KMS-11 (cell line): ENCODE measurements at regions not wholly inside any gene's neighbourhood (a gene's known extent, or its start where the extent isn't known, plus 50 kb on each side); places are given as distances from the start of the nearest gene placed in this dataset.
"Not testable (repeated sequence)": the region's sequence is repeated elsewhere in the genome, so short reads cannot be mapped to it uniquely, and the experiment has no call there.

Source experiments
- H2AFZ ChIP-seq: fragments of 200-600 bp; sonication (generic); 2 replicates; pipeline ENCODE4 v1.6.1; 2016; ENCODE audit warnings: antibody characterized with exemption, mixed run types, low read depth
- H3K27ac ChIP-seq: fragments of 200-600 bp; sonication (generic); 2 replicates; pipeline ENCODE4 v1.6.1; 2016; ENCODE audit warnings: mild to moderate bottlenecking, mixed run types
- H3K27me3 ChIP-seq: fragments of 200-600 bp; sonication (generic); 2 replicates; pipeline ENCODE4 v1.6.1; 2017; ENCODE audit warnings: mild to moderate bottlenecking, low read depth, mixed run types, moderate library complexity; ENCODE audit not compliant: insufficient read depth
- H3K36me3 ChIP-seq: fragments of 200-600 bp; sonication (generic); 2 replicates; pipeline ENCODE4 v1.6.1; 2017; ENCODE audit warnings: mild to moderate bottlenecking, mixed run types; ENCODE audit not compliant: insufficient read depth
- H3K4me1 ChIP-seq: fragments of 200-600 bp; sonication (generic); 2 replicates; pipeline ENCODE4 v1.6.1; 2016; ENCODE audit warnings: mild to moderate bottlenecking, low read depth, mixed run types; ENCODE audit not compliant: poor library complexity, severe bottlenecking
- H3K4me2 ChIP-seq: fragments of 200-600 bp; sonication (generic); 2 replicates; pipeline ENCODE4 v1.7.0; 2016; ENCODE audit warnings: mild to moderate bottlenecking, mixed run types
- H3K4me3 ChIP-seq: fragments of 200-600 bp; sonication (generic); IDR thresholded peaks from 2 replicates; pipeline ENCODE4 v1.6.1; 2017; ENCODE audit warnings: low read depth, low read length, mixed read lengths; ENCODE audit not compliant: insufficient read depth
- H3K79me2 ChIP-seq: fragments of 200-600 bp; sonication (generic); 2 replicates; pipeline ENCODE4 v1.6.1; 2016; ENCODE audit warnings: low read depth, mixed run types; ENCODE audit not compliant: insufficient read depth
- H3K9ac ChIP-seq: fragments of 200-600 bp; sonication (generic); 2 replicates; pipeline ENCODE4 v1.6.1; 2016; ENCODE audit warnings: mild to moderate bottlenecking, mixed run types
- H4K20me1 ChIP-seq: fragments of 200-600 bp; sonication (generic); 2 replicates; pipeline ENCODE4 v1.6.1; 2016; ENCODE audit warnings: mild to moderate bottlenecking, mixed run types; ENCODE audit not compliant: insufficient read depth
- CTCF ChIP-seq: fragments of 200-600 bp; sonication (generic); conservative IDR thresholded peaks from 2 replicates; pipeline ENCODE4 v1.6.1; 2017; ENCODE audit warnings: low read depth, mild to moderate bottlenecking, antibody characterized with exemption, low read length, moderate library complexity, mixed read lengths

- Histone ChIP-seq H4K20me1 (no peaks in the 10 kb centered on the region), H3K27me3 (no peaks in the 10 kb centered on the region), H3K4me1 (no peaks in the 10 kb centered on the region), H3K4me2 (no peak overlapping the region), H3K79me2 (no peaks in the 10 kb centered on the region), H3K27ac (no peak overlapping the region), H3K9ac (no peak overlapping the region), H2AFZ (no peak overlapping the region), H3K36me3 (no peaks in the 10 kb centered on the region), H3K4me3 (no peak overlapping the region)
- TF ChIP-seq CTCF: no peak
These were observed 108.5 kb downstream of the ZIC4 start for GRCh38 chr3:147297761-147298350.

GRCh38 chr3:147287370-147287769, 119.0 kb downstream of the ZIC4 start:
- H3K4me1 ChIP-seq, H2AFZ ChIP-seq, H3K4me3 ChIP-seq, H3K4me2 ChIP-seq, H3K79me2 ChIP-seq, H3K9ac ChIP-seq, H3K27ac ChIP-seq, H4K20me1 ChIP-seq, H3K27me3 ChIP-seq, H3K36me3 ChIP-seq: not testable (repeated sequence)

DNA sequence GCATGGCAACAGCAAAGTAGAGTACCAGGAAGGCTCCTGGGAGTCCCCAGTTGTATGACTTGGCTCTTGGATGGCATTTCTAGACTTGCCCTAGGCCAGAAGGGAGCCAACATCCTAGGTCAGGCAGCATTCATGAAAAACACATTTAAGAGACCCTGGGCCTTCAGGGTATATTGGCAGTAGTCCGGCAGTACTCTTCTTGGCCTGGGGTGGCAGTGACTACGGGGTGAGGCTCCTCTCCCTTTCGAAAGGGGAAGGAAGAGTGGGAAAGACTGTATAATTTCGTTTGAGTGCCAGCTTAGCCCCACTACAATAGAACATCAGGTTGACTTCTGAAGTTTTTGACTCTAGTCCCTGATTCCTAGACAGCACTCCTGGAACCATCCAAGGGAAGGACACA, 136.4 kb downstream of the ZIC4 start:
- Histone ChIP-seq H3K4me2 (no peak overlapping the region), H3K4me1 (no peaks in the 10 kb centered on the region), H3K4me3 (no peak overlapping the region), H3K27ac (no peak overlapping the region), H3K27me3 (no peaks in the 10 kb centered on the region), H2AFZ (no peak overlapping the region), H3K36me3 (no peaks in the 10 kb centered on the region), H3K79me2 (no peaks in the 10 kb centered on the region), H3K9ac (no peak overlapping the region), H4K20me1 (no peaks in the 10 kb centered on the region)
- no peak for TF ChIP-seq CTCF

DNA sequence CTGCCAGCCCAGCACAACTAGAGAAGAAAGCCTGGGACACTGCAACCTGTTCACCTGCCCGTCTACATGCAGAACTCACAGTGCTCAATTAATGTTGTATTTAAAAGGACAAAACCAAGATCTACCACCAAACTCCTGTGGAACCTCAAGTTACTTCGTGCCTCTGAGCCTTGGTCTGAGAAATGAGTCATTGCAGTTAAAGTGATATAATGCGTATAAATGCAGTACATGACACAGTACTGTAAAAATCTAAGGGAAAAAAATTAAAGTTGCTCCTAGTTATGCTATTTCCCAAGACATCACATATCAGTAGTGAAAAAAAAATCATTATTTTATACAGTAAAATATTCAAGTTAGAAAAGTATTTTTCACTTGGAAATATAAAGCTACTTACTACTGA, 138.9 kb downstream of the ZIC4 start:
- H2AFZ ChIP-seq: no peak overlapping the region
- H3K27me3 ChIP-seq: no peaks in the 10 kb centered on the region
- H3K4me2 ChIP-seq: no peak overlapping the region
- H4K20me1 ChIP-seq: no peaks in the 10 kb centered on the region
- H3K4me3 ChIP-seq: no peak overlapping the region
- H3K27ac ChIP-seq: no peak overlapping the region
- TF ChIP-seq CTCF: no peak
- no peaks in the 10 kb centered on the region for H3K79me2 ChIP-seq
- H3K36me3 ChIP-seq: no peaks in the 10 kb centered on the region
- H3K4me1 ChIP-seq: no peaks in the 10 kb centered on the region
- no peak overlapping the region for H3K9ac ChIP-seq

DNA sequence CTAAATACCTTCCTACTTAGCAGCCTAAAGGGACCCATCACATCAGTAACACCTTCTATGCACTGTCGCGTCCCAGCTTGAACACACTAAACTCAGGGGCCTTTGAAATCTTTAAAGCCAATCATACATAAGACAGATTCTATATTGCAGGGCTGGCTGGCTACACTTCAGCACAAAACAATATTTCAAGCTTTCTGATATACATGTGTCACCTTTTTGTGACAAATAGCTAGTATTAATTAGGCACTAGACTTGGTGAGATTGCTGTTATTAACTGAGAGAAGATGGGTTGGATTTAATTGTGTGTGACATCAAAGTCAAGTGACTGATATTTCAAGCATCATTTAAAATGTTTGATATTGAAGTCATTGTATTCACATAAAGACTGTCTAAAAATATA, 148.4 kb downstream of the ZIC4 start:
- no peak for TF ChIP-seq CTCF
- no peaks in the 10 kb centered on the region for H3K79me2 ChIP-seq
- H2AFZ ChIP-seq: no peak overlapping the region
- no peak overlapping the region for H3K9ac ChIP-seq
- no peaks in the 10 kb centered on the region for H4K20me1 ChIP-seq
- no peak overlapping the region for H3K27ac ChIP-seq
- no peak overlapping the region for H3K4me3 ChIP-seq
- no peaks in the 10 kb centered on the region for H3K27me3 ChIP-seq
- no peak overlapping the region for H3K4me2 ChIP-seq
- no peaks in the 10 kb centered on the region for H3K4me1 ChIP-seq
- no peaks in the 10 kb centered on the region for H3K36me3 ChIP-seq
